Bronchial epithelial cell (primary cell): ENCODE measurements at regions not wholly inside any gene's neighbourhood (a gene's known extent, or its start where the extent isn't known, plus 50 kb on each side); places are given as distances from the start of the nearest gene placed in this dataset.

Source experiments
- DNase-seq: peaks from one replicate; pipeline ENCODE4 v3.0.0-alpha.2; 2010; ENCODE audit warnings: low read depth
- FAIRE-seq: peaks from 2 replicates; lab custom pipeline; 2011; peaks lifted over from hg19 to GRCh38; lab: Jason Lieb, UNC
- H3K27me3 ChIP-seq: 2 replicates; pipeline ENCODE4 v1.5.1; 2011; ENCODE audit warnings: low read length; ENCODE audit not compliant: control insufficient read depth, insufficient read depth
- H3K36me3 ChIP-seq: 2 replicates; pipeline ENCODE4 v1.5.1; 2011; ENCODE audit warnings: low read length; ENCODE audit not compliant: control insufficient read depth, insufficient read depth
- H3K4me3 ChIP-seq: 2 replicates; pipeline ENCODE4 v1.5.1; 2011; ENCODE audit warnings: mild to moderate bottlenecking, low read depth, low read length, control low read depth
- TF ChIP-seq, protein P1 (sequence below): IDR thresholded peaks from 2 replicates; pipeline ENCODE4 v1.5.1; 2011; ENCODE audit warnings: mild to moderate bottlenecking, moderate library complexity, low read length, control low read depth, inconsistent platforms; ENCODE audit not compliant: insufficient read depth, severe bottlenecking

- DNase-seq (no peak), FAIRE-seq (no peak)
- no peaks in the 10 kb centered on the region for H3K27me3 ChIP-seq
- no peak overlapping the region for H3K4me3 ChIP-seq
- TF ChIP-seq, protein P1, sequence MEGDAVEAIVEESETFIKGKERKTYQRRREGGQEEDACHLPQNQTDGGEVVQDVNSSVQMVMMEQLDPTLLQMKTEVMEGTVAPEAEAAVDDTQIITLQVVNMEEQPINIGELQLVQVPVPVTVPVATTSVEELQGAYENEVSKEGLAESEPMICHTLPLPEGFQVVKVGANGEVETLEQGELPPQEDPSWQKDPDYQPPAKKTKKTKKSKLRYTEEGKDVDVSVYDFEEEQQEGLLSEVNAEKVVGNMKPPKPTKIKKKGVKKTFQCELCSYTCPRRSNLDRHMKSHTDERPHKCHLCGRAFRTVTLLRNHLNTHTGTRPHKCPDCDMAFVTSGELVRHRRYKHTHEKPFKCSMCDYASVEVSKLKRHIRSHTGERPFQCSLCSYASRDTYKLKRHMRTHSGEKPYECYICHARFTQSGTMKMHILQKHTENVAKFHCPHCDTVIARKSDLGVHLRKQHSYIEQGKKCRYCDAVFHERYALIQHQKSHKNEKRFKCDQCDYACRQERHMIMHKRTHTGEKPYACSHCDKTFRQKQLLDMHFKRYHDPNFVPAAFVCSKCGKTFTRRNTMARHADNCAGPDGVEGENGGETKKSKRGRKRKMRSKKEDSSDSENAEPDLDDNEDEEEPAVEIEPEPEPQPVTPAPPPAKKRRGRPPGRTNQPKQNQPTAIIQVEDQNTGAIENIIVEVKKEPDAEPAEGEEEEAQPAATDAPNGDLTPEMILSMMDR, result no peak
- no peaks in the 10 kb centered on the region for H3K36me3 ChIP-seq
Observed at GRCh38 chr13:83702021-83702420, 180.3 kb downstream of the SLITRK1 start.

DNA sequence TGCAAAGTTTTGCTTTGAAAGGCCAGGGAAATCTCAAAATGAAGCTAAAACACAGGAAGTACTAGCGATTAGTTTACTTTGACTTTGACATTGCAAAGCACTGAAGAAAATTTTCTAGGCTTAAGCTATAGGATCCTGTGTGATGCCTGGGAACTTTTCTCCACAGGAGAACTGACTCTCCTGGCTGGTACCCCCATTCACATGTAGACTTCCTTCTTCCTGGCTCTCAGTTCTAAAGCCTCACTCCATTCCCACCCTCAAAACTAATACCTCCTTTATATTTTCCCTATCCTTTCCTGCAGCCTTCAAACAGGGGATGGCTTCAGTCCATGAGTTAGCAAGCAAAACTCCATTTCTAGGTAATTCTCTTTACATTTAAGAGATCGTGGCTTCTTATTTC is 189.5 kb downstream of the SLITRK1 start:
- H3K27me3 ChIP-seq, result no peaks in the 10 kb centered on the region
- TF ChIP-seq, protein P1, result no peak
- no peak for FAIRE-seq
- H3K4me3 ChIP-seq, result no peak overlapping the region
- H3K36me3 ChIP-seq, result no peaks in the 10 kb centered on the region
- no peak for DNase-seq

DNA sequence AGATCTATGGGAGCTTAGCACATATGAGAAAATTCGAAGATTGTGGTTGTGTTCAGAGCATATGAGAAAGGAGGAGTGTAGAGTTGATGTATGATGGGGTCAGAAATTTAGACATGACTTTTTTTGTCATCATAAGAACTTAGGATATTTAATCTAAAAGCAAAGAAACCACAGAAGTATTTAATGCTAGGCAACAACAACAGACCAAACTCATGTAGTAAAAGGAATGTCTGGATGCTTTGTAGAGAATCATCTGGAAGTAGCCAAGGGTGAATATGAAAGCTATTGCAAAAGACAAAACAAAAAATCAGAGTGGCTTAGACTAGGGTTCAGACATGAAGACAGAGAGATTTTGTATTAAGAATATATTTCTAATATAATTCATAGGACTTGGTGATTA is 190.3 kb downstream of the SLITRK1 start:
- H3K27me3 ChIP-seq, result no peaks in the 10 kb centered on the region
- TF ChIP-seq, protein P1, result no peak
- FAIRE-seq, result no peak
- no peaks in the 10 kb centered on the region for H3K36me3 ChIP-seq
- DNase-seq, result no peak
- no peak overlapping the region for H3K4me3 ChIP-seq

DNA sequence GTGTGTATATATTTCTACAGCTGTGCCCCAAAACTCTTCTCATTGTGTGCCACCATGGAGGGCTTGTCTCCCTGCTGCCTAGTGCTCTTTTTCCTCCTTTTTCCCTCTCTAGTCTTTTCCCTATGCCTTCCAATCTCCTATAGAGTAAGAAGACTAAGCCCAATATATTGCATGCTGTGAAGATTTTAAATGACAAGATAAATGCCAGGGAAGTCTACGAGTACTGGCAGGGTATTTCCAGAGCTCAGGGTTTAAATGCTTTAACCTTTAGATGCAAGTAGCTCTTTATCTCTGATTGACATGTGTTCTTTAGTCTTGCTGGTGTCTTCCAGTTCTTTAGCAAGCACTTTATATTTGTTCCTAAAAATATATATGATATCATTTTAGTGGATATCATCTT is 200.7 kb downstream of the SLITRK1 start:
- FAIRE-seq (no peak), DNase-seq (no peak)
- Histone ChIP-seq H3K4me3 (no peak overlapping the region), H3K36me3 (no peaks in the 10 kb centered on the region), H3K27me3 (no peaks in the 10 kb centered on the region)
- TF ChIP-seq, protein P1, result no peak

DNA sequence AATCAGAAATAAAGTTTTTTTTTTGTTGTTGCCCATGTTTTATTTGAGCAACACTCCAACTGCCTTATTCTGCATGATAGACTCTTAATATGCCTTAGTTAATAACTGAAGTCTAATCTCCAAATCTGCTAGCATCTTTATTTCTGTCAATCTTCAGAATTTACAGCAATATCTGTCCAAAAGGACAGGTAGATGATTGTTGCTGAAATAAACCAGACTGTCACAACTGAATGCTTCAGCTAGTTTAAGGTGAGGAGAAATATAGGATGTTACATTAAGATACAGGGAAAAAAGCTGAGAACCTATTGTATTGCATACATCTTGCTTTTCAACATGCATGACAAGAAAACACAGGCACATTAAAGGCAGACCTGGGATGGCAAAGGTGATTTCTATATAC is 204.3 kb downstream of the SLITRK1 start:
- no peak for DNase-seq
- TF ChIP-seq, protein P1, result no peak
- H3K36me3 ChIP-seq, result no peaks in the 10 kb centered on the region
- no peak for FAIRE-seq
- H3K27me3 ChIP-seq, result no peaks in the 10 kb centered on the region
- H3K4me3 ChIP-seq, result no peak overlapping the region

GRCh38 chr13:83672612-83673011 is 209.7 kb downstream of the SLITRK1 start:
- TF ChIP-seq, protein P1, result no peak

More at GRCh38 chr13:83672612-83673011, 209.7 kb downstream of the SLITRK1 start:
- no peak for DNase-seq
- FAIRE-seq, result no peak
- H3K4me3 ChIP-seq, result no peak overlapping the region
- no peaks in the 10 kb centered on the region for H3K27me3 ChIP-seq
- no peaks in the 10 kb centered on the region for H3K36me3 ChIP-seq
